ENCODE measurements at regions not wholly inside any gene's neighbourhood (a gene's known extent, or its start where the extent isn't known, plus 50 kb on each side); places are given as distances from the start of the nearest gene placed in this dataset.

GRCh38 chr5:155957884-155958283 lies 369.1 kb upstream of the SGCD start:
- TF ChIP-seq ZNF274 (IDR thresholded peaks at IDR 0.05; ENCODE audit: borderline replicate concordance, low read depth, low read length) (no peak), EZH2 (IDR thresholded peaks at IDR 0.05; ENCODE audit: borderline replicate concordance, low read depth, low read length) (no peak), PRPF4 (IDR thresholded peaks at IDR 0.05; ENCODE audit: insufficient read depth, low read depth, low read length, poor library complexity, severe bottlenecking) (no peak), TARDBP (IDR thresholded peaks at IDR 0.05) (no peak), POLR2A (conservative IDR thresholded peaks at IDR 0.05) (no peak), MEF2A (IDR thresholded peaks at IDR 0.05; ENCODE audit: control insufficient read depth, low read depth, low read length) (no peak), ZNF232 (CRISPR knock-in tag; IDR thresholded peaks at IDR 0.05) (no peak), PYGO2 (tag; IDR thresholded peaks at IDR 0.05) (no peak)
